ENCODE measurements at regions not wholly inside any gene's neighbourhood (a gene's known extent, or its start where the extent isn't known, plus 50 kb on each side); places are given as distances from the start of the nearest gene placed in this dataset.

DNA sequence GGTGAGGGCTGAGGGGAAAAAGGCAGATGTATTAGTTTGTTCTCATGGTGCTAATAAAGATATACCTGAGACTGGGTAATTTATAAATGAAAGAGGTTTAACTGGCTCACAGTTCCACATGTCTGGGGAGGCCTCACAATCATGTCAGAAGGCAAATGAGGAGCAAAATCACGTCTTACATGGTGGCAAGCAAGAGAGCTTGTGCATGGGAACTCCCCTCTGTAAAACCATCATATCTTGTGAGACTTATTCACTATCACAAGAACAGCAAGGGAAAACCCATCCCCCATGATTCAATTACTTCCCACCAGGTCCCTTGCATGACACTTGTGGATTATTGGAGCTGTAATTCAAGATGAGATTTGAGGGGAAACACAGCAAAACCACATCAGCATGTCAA is 1220.9 kb downstream of the GALC start:
- no peaks in the 10 kb centered on the region for H4K20me1 ChIP-seq (ENCODE audit: insufficient read depth, low read length)
- no peak overlapping the region for H3K4me2 ChIP-seq (ENCODE audit: insufficient read depth, low read length)
- H3K4me3 ChIP-seq (ENCODE audit: low read depth in 1 of 2, low read length in 2 of 2) = no peak overlapping the region
- H3K27ac ChIP-seq (ENCODE audit: low read length) = no peak overlapping the region
- H3K79me2 ChIP-seq (ENCODE audit: insufficient read depth, low read length) = no peaks in the 10 kb centered on the region
- H3K9ac ChIP-seq (ENCODE audit: low read depth, low read length) = no peak overlapping the region
- peaks cover 7% of the 10 kb centered on the region for H3K9me3 ChIP-seq (ENCODE audit: insufficient read depth, low read length, severe bottlenecking)
- no peaks in the 10 kb centered on the region for H3K4me1 ChIP-seq (ENCODE audit: insufficient read depth, low read length)
- TF ChIP-seq CTCF (IDR thresholded peaks at IDR 0.05; ENCODE audit: borderline replicate concordance, extremely low read depth, low read length, poor library complexity, severe bottlenecking) (no peak), EZH2 (IDR thresholded peaks at IDR 0.05; ENCODE audit: borderline replicate concordance, low read depth, low read length, severe bottlenecking) (no peak)
- H3K27me3 ChIP-seq (ENCODE audit: insufficient read depth, low read length, poor library complexity) = no peaks in the 10 kb centered on the region
- no peaks in the 10 kb centered on the region for H3K36me3 ChIP-seq (ENCODE audit: insufficient read depth, low read length)
- no peak for DNase-seq
- no peak overlapping the region for H2AFZ ChIP-seq (ENCODE audit: low read depth, low read length)
- ATAC-seq (ENCODE audit: insufficient read depth, low read depth) = no peak

DNA sequence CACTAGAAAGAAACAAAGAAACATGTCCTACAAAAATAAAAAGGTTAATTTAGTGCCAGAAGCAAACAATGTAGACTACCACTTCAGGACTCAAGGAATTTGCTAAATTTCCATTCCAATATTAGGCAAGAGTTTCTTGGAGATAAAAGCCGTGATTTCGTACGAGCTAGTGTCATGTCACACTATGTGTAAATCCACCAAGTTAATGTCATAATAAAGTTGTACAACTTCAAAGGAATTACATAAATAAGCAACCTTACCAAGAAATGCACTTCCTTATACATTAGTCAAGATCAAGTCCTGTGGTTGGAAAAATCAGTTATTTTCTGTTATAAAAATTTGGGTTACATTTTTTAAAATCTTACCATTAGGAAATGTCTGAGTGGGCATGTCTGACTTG is 1222.8 kb downstream of the GALC start:
- no peak overlapping the region for H2AFZ ChIP-seq (ENCODE audit: low read depth, low read length)
- H3K27ac ChIP-seq (ENCODE audit: low read length) = no peak overlapping the region
- no peak overlapping the region for H3K9ac ChIP-seq (ENCODE audit: low read depth, low read length)
- no peaks in the 10 kb centered on the region for H4K20me1 ChIP-seq (ENCODE audit: insufficient read depth, low read length)
- no peak overlapping the region for H3K4me3 ChIP-seq (ENCODE audit: low read depth in 1 of 2, low read length in 2 of 2)
- H3K4me2 ChIP-seq (ENCODE audit: insufficient read depth, low read length) = no peak overlapping the region
- no peaks in the 10 kb centered on the region for H3K36me3 ChIP-seq (ENCODE audit: insufficient read depth, low read length)
- TF ChIP-seq EZH2 (IDR thresholded peaks at IDR 0.05; ENCODE audit: borderline replicate concordance, low read depth, low read length, severe bottlenecking) = no peak
- TF ChIP-seq CTCF (IDR thresholded peaks at IDR 0.05; ENCODE audit: borderline replicate concordance, extremely low read depth, low read length, poor library complexity, severe bottlenecking) = no peak
- DNase-seq (no peak), ATAC-seq (ENCODE audit: insufficient read depth, low read depth) (no peak)
- no peaks in the 10 kb centered on the region for H3K27me3 ChIP-seq (ENCODE audit: insufficient read depth, low read length, poor library complexity)
- H3K4me1 ChIP-seq (ENCODE audit: insufficient read depth, low read length) = no peaks in the 10 kb centered on the region
- no peaks in the 10 kb centered on the region for H3K79me2 ChIP-seq (ENCODE audit: insufficient read depth, low read length)
- peaks cover 4% of the 10 kb centered on the region for H3K9me3 ChIP-seq (ENCODE audit: insufficient read depth, low read length, severe bottlenecking)

DNA sequence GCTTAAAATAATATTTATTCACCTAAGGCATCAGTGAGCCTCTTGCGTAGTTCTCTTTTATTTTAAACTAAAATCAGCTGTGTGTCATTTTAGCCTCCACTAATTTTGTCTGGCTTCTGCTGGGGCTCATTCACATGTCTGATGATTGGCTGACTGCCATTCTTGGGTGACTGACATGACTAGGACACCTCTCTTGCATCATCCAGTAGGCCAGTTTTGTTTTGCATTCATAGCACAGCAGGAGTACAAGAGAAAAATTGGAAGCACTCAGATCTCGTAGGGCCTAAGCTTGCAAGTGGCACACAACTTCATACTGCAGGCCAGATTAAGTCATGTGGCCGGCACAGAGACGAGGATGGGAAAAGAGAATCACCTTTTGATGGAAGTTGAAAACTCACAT is 1226.5 kb downstream of the GALC start:
- ATAC-seq (ENCODE audit: insufficient read depth, low read depth) (no peak), DNase-seq (no peak)
- no peaks in the 10 kb centered on the region for H4K20me1 ChIP-seq (ENCODE audit: insufficient read depth, low read length)
- no peak for TF ChIP-seq EZH2 (IDR thresholded peaks at IDR 0.05; ENCODE audit: borderline replicate concordance, low read depth, low read length, severe bottlenecking)
- TF ChIP-seq CTCF (IDR thresholded peaks at IDR 0.05; ENCODE audit: borderline replicate concordance, extremely low read depth, low read length, poor library complexity, severe bottlenecking) = no peak
- H3K27ac ChIP-seq (ENCODE audit: low read length) = no peak overlapping the region
- no peak overlapping the region; the same call in 1 of the 2 replicates for H2AFZ ChIP-seq (ENCODE audit: low read depth, low read length)
- no peaks in the 10 kb centered on the region for H3K79me2 ChIP-seq (ENCODE audit: insufficient read depth, low read length)
- no peak overlapping the region for H3K4me2 ChIP-seq (ENCODE audit: insufficient read depth, low read length)
- no peak overlapping the region for H3K9ac ChIP-seq (ENCODE audit: low read depth, low read length)
- no peak overlapping the region for H3K4me3 ChIP-seq (ENCODE audit: low read depth in 1 of 2, low read length in 2 of 2)
- H3K4me1 ChIP-seq (ENCODE audit: insufficient read depth, low read length) = no peaks in the 10 kb centered on the region
- H3K36me3 ChIP-seq (ENCODE audit: insufficient read depth, low read length) = no peaks in the 10 kb centered on the region
- H3K27me3 ChIP-seq (ENCODE audit: insufficient read depth, low read length, poor library complexity) = no peaks in the 10 kb centered on the region
- no peaks in the 10 kb centered on the region for H3K9me3 ChIP-seq (ENCODE audit: insufficient read depth, low read length, severe bottlenecking)

GRCh38 chr14:86761611-86762010 is 1231.4 kb downstream of the GALC start:
- TF ChIP-seq CTCF (IDR thresholded peaks at IDR 0.05; ENCODE audit: borderline replicate concordance, extremely low read depth, low read length, poor library complexity, severe bottlenecking) = no peak
- no peak for TF ChIP-seq EZH2 (IDR thresholded peaks at IDR 0.05; ENCODE audit: borderline replicate concordance, low read depth, low read length, severe bottlenecking)
- Histone ChIP-seq H3K79me2 (ENCODE audit: insufficient read depth, low read length) (no peaks in the 10 kb centered on the region), H3K4me2 (ENCODE audit: insufficient read depth, low read length) (no peak overlapping the region), H4K20me1 (ENCODE audit: insufficient read depth, low read length) (no peaks in the 10 kb centered on the region), H3K4me1 (ENCODE audit: insufficient read depth, low read length) (no peaks in the 10 kb centered on the region), H3K27me3 (ENCODE audit: insufficient read depth, low read length, poor library complexity) (no peaks in the 10 kb centered on the region), H3K36me3 (ENCODE audit: insufficient read depth, low read length) (no peaks in the 10 kb centered on the region), H3K27ac (ENCODE audit: low read length) (no peak overlapping the region), H2AFZ (ENCODE audit: low read depth, low read length) (no peak overlapping the region), H3K9ac (ENCODE audit: low read depth, low read length) (no peak overlapping the region), H3K4me3 (ENCODE audit: low read depth in 1 of 2, low read length in 2 of 2) (no peak overlapping the region), H3K9me3 (ENCODE audit: insufficient read depth, low read length, severe bottlenecking) (no peaks in the 10 kb centered on the region)
- no peak for ATAC-seq (ENCODE audit: insufficient read depth, low read depth)
- DNase-seq = no peak
